Spleen (tissue), 11 donors: ENCODE measurements at regions not wholly inside any gene's neighbourhood (a gene's known extent, or its start where the extent isn't known, plus 50 kb on each side); places are given as distances from the start of the nearest gene placed in this dataset.

Source experiments
- DNase-seq: peaks from one replicate; pipeline ENCODE4 v3.0.0-alpha.2; 2020
- H3K27ac ChIP-seq, 8 donors: fragments of 200-600 bp; sonication (generic) in 7 of 8; 1 replicate in 4 of 8; 2 replicates in 4 of 8; pipeline versions ENCODE4 v1.5.0 to v1.8.0; 2016 to 2021; ENCODE audit warnings: inconsistent platforms in 4 of 8, mild to moderate bottlenecking in 4 of 8, moderate library complexity in 1 of 8
- H3K27me3 ChIP-seq, 7 donors: fragments of 200-600 bp; sonication (generic) in 6 of 7; replicated peaks in 1 of 7; 1 replicate in 4 of 7; 2 replicates in 3 of 7; pipeline versions ENCODE4 v1.5.0 to v1.8.0; 2016 to 2021; ENCODE audit warnings: inconsistent platforms in 3 of 7, mild to moderate bottlenecking in 1 of 7
- H3K36me3 ChIP-seq, 6 donors: fragments of 200-600 bp; sonication (generic) in 5 of 6; 1 replicate in 4 of 6; 2 replicates in 2 of 6; pipeline versions ENCODE4 v1.5.0 to v1.8.0; 2016 to 2021; ENCODE audit warnings: inconsistent platforms in 2 of 6
- H3K4me1 ChIP-seq, 6 donors: fragments of 200-600 bp; sonication (generic) in 5 of 6; 1 replicate in 3 of 6; 2 replicates in 3 of 6; pipeline versions ENCODE4 v1.5.0 to v1.8.0; 2016 to 2021; ENCODE audit warnings: inconsistent platforms in 3 of 6
- H3K4me3 ChIP-seq, 8 donors: fragments of 200-600 bp; sonication (generic) in 7 of 8; 1 replicate in 4 of 8; 2 replicates in 4 of 8; pipeline versions ENCODE4 v1.5.0 to v1.8.0; 2016 to 2021; ENCODE audit warnings: inconsistent platforms in 4 of 8, mild to moderate bottlenecking in 4 of 8, moderate library complexity in 2 of 8
- H3K9me3 ChIP-seq, 8 donors: fragments of 200-600 bp; sonication (generic) in 7 of 8; 1 replicate in 4 of 8; 2 replicates in 4 of 8; pipeline versions ENCODE4 v1.5.0 to v1.8.0; 2016 to 2021; ENCODE audit warnings: inconsistent platforms in 4 of 8
- POLR2A ChIP-seq, 3 donors: fragments of 450-650 bp; IDR thresholded peaks; one replicate each; pipeline ENCODE4 v1.5.1; 2017; ENCODE audit warnings: antibody characterized with exemption in 3 of 3, mild to moderate bottlenecking in 1 of 3
- POLR2AphosphoS5 ChIP-seq, 3 donors: sonication (generic); formaldehyde crosslinking; IDR thresholded peaks; one replicate each; pipeline ENCODE4 v1.5.1; 2017; ENCODE audit warnings: antibody characterized with exemption in 3 of 3
- WGBS, 5 donors: extraction: QIAGEN DNeasy Blood & Tissue Kit in 3 of 5; methylation state at CpG; one replicate each; pipeline versions ENCODE4 v1.1.5 to v1.1.7; 2013 to 2018; 5-methylcytosine and 5-hydroxymethylcytosine counted together
- intact Hi-C: fragments of 100-400 bp; cut with DNase I; formaldehyde crosslinking; loops from one replicate; pipeline ENCODE4 v1.15.0; 2023; ENCODE audit warnings: low total_unique reads
- TF ChIP-seq, protein P1 (sequence below), 11 experiments: fragments of 200-600 bp in 7 of 11; fragments of 450-650 bp in 4 of 11; sonication (generic) in 4 of 11; IDR thresholded peaks in 8 of 11; conservative IDR thresholded peaks in 3 of 11; 1 replicate in 7 of 11; 2 replicates in 4 of 11; pipeline versions ENCODE4 v1.4.0 to v1.8.0; 2016 to 2021; ENCODE audit warnings: antibody characterized with exemption in 11 of 11, inconsistent platforms in 4 of 11, mild to moderate bottlenecking in 1 of 11
- donor health status: healthy with polysubstance abuse.
- donor health status: DM: no; HTN: no; CAD: no; lungs with moderate emphysema.
- donor health status: DM: no; HTN: no; CAD: no.
- donor health status: Bipolar disorder and iron deficiency.
- donor health status: healthy.
- donor health status: DM: no; HTN: no; CAD: no.
- donor health status: DM: yes; HTN: yes; CAD: no.

DNA sequence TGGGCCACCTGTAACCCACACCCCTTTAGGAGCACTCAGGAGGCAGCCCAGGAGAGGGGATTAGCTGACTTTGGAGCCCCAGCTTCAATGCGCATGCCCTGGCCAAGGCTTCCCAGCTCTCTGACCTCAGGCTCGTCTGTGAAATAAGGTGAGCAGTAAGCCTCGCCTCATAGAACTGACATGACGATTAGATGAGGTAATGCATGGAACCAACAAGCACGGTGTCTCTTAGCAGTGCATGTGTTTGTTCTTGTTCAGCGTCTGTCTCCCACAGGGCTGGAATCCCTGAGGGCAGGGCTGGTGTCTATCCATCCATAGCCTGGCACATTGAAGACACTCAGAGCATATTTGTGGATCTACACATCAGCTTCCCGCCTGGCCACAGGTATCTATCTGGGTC is 415.4 kb downstream of the MN1 start:
- 80 to 94% (median 87%) methylated on average over 6 to 7 of the region's 7 CpGs for WGBS, 5 donors
- no peaks in the 10 kb centered on the region for H3K4me1 ChIP-seq
- intact Hi-C loops = no loop called here

DNA sequence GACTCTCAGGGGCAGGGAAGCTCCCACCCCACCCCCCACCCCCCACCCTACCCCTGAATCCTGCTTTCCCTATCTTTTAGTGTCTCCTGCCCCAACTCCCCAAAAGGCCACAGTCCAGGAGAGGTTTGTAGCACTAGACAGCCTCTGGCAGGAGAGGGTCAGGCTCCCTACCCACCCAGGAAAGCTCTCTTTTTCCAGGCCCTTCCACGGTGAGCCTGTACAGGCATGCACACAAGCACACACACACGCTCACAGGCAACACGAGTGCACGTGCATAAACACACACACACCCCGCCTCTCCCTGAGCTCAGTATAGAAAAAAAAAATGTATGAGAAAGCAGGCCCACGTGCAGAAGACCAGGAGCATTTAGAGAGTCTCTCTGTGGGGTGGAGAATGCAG is 414.0 kb downstream of the MN1 start:
- H3K27ac ChIP-seq = no peak overlapping the region
- H3K36me3 ChIP-seq = no peaks in the 10 kb centered on the region
- no peak for DNase-seq
- WGBS, 5 donors = 62 to 70% (median 67%) methylated on average over 6 of the region's 6 CpGs
- no peak overlapping the region for H3K4me3 ChIP-seq
- H3K9me3 ChIP-seq = no peaks in the 10 kb centered on the region
- H3K27me3 ChIP-seq = peaks cover 0 to 62% (median 0%) of the 10 kb centered on the region in 7 donors
- no peaks in the 10 kb centered on the region for H3K4me1 ChIP-seq
- intact Hi-C loops = no loop called here
- TF ChIP-seq POLR2AphosphoS5 (IDR thresholded peaks at IDR 0.05) (no peak), POLR2A (IDR thresholded peaks at IDR 0.05) (no peak)
- TF ChIP-seq, protein P1, sequence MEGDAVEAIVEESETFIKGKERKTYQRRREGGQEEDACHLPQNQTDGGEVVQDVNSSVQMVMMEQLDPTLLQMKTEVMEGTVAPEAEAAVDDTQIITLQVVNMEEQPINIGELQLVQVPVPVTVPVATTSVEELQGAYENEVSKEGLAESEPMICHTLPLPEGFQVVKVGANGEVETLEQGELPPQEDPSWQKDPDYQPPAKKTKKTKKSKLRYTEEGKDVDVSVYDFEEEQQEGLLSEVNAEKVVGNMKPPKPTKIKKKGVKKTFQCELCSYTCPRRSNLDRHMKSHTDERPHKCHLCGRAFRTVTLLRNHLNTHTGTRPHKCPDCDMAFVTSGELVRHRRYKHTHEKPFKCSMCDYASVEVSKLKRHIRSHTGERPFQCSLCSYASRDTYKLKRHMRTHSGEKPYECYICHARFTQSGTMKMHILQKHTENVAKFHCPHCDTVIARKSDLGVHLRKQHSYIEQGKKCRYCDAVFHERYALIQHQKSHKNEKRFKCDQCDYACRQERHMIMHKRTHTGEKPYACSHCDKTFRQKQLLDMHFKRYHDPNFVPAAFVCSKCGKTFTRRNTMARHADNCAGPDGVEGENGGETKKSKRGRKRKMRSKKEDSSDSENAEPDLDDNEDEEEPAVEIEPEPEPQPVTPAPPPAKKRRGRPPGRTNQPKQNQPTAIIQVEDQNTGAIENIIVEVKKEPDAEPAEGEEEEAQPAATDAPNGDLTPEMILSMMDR (IDR thresholded peaks at IDR 0.05 in 8 of 11, conservative IDR thresholded peaks at IDR 0.05 in 3 of 11) = no peak

More for the DNA sequence above, 415.4 kb downstream of the MN1 start:
- H3K36me3 ChIP-seq = no peaks in the 10 kb centered on the region
- no peak for DNase-seq
- no peaks in the 10 kb centered on the region for H3K9me3 ChIP-seq
- peaks cover 0 to 70% (median 0%) of the 10 kb centered on the region in 7 donors for H3K27me3 ChIP-seq
- TF ChIP-seq POLR2AphosphoS5 (IDR thresholded peaks at IDR 0.05) = no peak
- TF ChIP-seq POLR2A (IDR thresholded peaks at IDR 0.05) = no peak
- TF ChIP-seq, protein P1 (IDR thresholded peaks at IDR 0.05 in 8 of 11, conservative IDR thresholded peaks at IDR 0.05 in 3 of 11) = no peak
- H3K27ac ChIP-seq = no peak overlapping the region
- no peak overlapping the region for H3K4me3 ChIP-seq

DNA sequence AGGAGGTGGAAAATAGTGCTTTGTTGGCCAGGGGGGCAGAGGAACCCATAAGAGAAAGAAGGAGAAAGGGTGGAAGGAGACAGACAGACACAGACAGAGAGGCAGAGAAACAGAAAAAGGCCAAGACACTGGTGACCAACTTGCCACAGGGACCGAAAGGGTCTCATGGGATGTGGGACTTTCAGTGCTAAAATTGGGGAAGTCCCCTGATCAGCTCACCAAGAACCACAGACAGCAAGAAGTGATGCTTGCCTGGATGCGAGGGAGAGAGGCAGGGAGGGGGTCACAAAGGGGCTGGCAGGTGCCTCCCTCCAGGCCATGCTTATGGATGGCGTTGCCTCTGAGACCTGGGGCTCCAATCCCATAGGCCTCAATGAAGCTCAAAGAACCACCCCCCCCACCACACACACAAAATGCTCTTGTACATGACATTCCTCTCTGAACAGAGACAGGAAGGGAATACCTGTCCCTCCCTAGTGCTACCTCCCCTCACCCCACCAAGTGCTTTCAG is 413.4 kb downstream of the MN1 start:
- no peaks in the 10 kb centered on the region for H3K9me3 ChIP-seq
- intact Hi-C loops = no loop called here
- peaks cover 0 to 57% (median 0%) of the 10 kb centered on the region in 7 donors for H3K27me3 ChIP-seq
- TF ChIP-seq POLR2A (IDR thresholded peaks at IDR 0.05) (no peak), POLR2AphosphoS5 (IDR thresholded peaks at IDR 0.05) (no peak)
- TF ChIP-seq, protein P1 (IDR thresholded peaks at IDR 0.05 in 8 of 11, conservative IDR thresholded peaks at IDR 0.05 in 3 of 11) = no peak
- H3K36me3 ChIP-seq = no peaks in the 10 kb centered on the region
- no peaks in the 10 kb centered on the region for H3K4me1 ChIP-seq
- WGBS, 5 donors = 46 to 60% (median 52%) methylated on average over 3 of the region's 3 CpGs
- H3K4me3 ChIP-seq = no peak overlapping the region
- H3K27ac ChIP-seq = no peak overlapping the region
- no peak for DNase-seq

DNA sequence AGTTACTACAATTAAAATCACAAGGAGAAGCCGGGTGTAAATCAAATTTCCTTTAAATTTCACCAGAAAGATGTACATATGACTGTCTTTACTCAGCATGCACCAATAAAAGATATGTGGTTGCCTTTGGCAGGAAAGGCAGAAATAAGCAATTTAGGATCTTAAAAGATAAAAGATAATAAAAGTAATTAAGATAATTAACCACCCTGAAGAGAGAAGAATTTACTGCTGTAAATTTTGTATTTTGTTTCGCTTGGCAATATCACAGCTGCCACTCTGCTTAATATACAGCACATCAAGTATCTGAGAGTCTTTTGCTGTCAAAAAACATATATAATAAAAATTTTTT is 411.9 kb downstream of the MN1 start:
- no peak for DNase-seq
- Histone ChIP-seq H3K4me3 (no peak overlapping the region), H3K9me3 (no peaks in the 10 kb centered on the region), H3K27me3 (peaks cover 0 to 58% (median 0%) of the 10 kb centered on the region in 7 donors), H3K4me1 (no peaks in the 10 kb centered on the region), H3K27ac (no peak overlapping the region), H3K36me3 (no peaks in the 10 kb centered on the region)
- TF ChIP-seq POLR2AphosphoS5 (IDR thresholded peaks at IDR 0.05) (no peak), POLR2A (IDR thresholded peaks at IDR 0.05) (no peak)
- TF ChIP-seq, protein P1 (IDR thresholded peaks at IDR 0.05 in 8 of 11, conservative IDR thresholded peaks at IDR 0.05 in 3 of 11) = no peak
- WGBS, 5 donors = 78 to 90% (median 82%) methylated on average over 2 of the region's 2 CpGs
- intact Hi-C loops = no loop called here
